H9 (cell line): ENCODE measurements at regions not wholly inside any gene's neighbourhood (a gene's known extent, or its start where the extent isn't known, plus 50 kb on each side); places are given as distances from the start of the nearest gene placed in this dataset.

Experiments
- DNase-seq: peaks from one replicate; pipeline ENCODE4 v3.0.0-alpha.2; 2017
- H2AFZ ChIP-seq: one replicate; pipeline ENCODE4 v1.6.1; 2013; ENCODE audit warnings: mild to moderate bottlenecking, low read length, control low read depth, moderate library complexity
- H2AK5ac ChIP-seq: 2 replicates; pipeline ENCODE4 v1.6.1; 2013; ENCODE audit warnings: low read length, control low read depth, mixed read lengths; ENCODE audit not compliant: insufficient read length
- H2BK120ac ChIP-seq: one replicate; pipeline ENCODE4 v1.6.1; 2013; ENCODE audit warnings: low read depth, mild to moderate bottlenecking, low read length, control low read depth, inconsistent platforms; ENCODE audit not compliant: poor library complexity, severe bottlenecking
- H2BK12ac ChIP-seq: 2 replicates; pipeline ENCODE4 v1.6.1; 2013; ENCODE audit warnings: low read length, control low read depth, mixed read lengths, low read depth; ENCODE audit not compliant: insufficient read length
- H2BK15ac ChIP-seq: 2 replicates; pipeline ENCODE4 v1.6.1; 2013; ENCODE audit warnings: low read depth, low read length, control low read depth
- H2BK20ac ChIP-seq: one replicate; pipeline ENCODE4 v1.6.1; 2013; ENCODE audit warnings: low read depth, mild to moderate bottlenecking, low read length, control low read depth, inconsistent platforms; ENCODE audit not compliant: poor library complexity, severe bottlenecking
- H2BK5ac ChIP-seq: 2 replicates; pipeline ENCODE4 v1.6.1; 2013; ENCODE audit warnings: low read length, control low read depth, mixed read lengths; ENCODE audit not compliant: insufficient read length
- H3K14ac ChIP-seq: 2 replicates; pipeline ENCODE4 v1.6.1; 2013; ENCODE audit warnings: low read length, control low read depth; ENCODE audit not compliant: insufficient read depth
- H3K18ac ChIP-seq: 2 replicates; pipeline ENCODE4 v1.6.1; 2013; ENCODE audit warnings: low read depth, mild to moderate bottlenecking, mixed read lengths, low read length, control low read depth; ENCODE audit not compliant: insufficient read length
- H3K23ac ChIP-seq: 2 replicates; pipeline ENCODE4 v1.6.1; 2013; ENCODE audit warnings: low read length, control low read depth, mixed read lengths, low read depth; ENCODE audit not compliant: insufficient read length
- H3K23me2 ChIP-seq: 2 replicates; pipeline ENCODE4 v1.6.1; 2013; ENCODE audit warnings: low read depth, mild to moderate bottlenecking, mixed read lengths, low read length, control low read depth; ENCODE audit not compliant: insufficient read length, poor library complexity, severe bottlenecking
- H3K27ac ChIP-seq: 2 replicates; pipeline ENCODE4 v1.5.1; 2013; ENCODE audit warnings: low read length, control low read depth, mixed read lengths, low read depth; ENCODE audit not compliant: insufficient read length
- H3K27me3 ChIP-seq: 2 replicates; pipeline ENCODE4 v1.6.1; 2013; ENCODE audit warnings: low read length, control low read depth, inconsistent platforms; ENCODE audit not compliant: insufficient read depth
- H3K4ac ChIP-seq: 2 replicates; pipeline ENCODE4 v1.6.1; 2013; ENCODE audit warnings: low read depth, mild to moderate bottlenecking, control low read depth, inconsistent platforms, low read length, moderate library complexity
- H3K4me1 ChIP-seq: 2 replicates; pipeline ENCODE4 v1.6.1; 2013; ENCODE audit warnings: low read length, control low read depth, inconsistent platforms; ENCODE audit not compliant: insufficient read depth
- H3K4me2 ChIP-seq: 2 replicates; pipeline ENCODE4 v1.6.1; 2013; ENCODE audit warnings: low read length, control low read depth, mixed read lengths; ENCODE audit not compliant: insufficient read length, insufficient read depth
- H3K56ac ChIP-seq: 2 replicates; pipeline ENCODE4 v1.6.1; 2013; ENCODE audit warnings: low read depth, mild to moderate bottlenecking, mixed read lengths, low read length, control low read depth; ENCODE audit not compliant: insufficient read length
- H3K79me1 ChIP-seq: 2 replicates; pipeline ENCODE4 v1.6.1; 2013; ENCODE audit warnings: low read depth, mild to moderate bottlenecking, moderate library complexity, low read length, control low read depth, inconsistent platforms; ENCODE audit not compliant: insufficient read depth, poor library complexity, severe bottlenecking
- H3K79me2 ChIP-seq: 2 replicates; pipeline ENCODE4 v1.6.1; 2013; ENCODE audit warnings: low read length, control low read depth, inconsistent platforms; ENCODE audit not compliant: insufficient read depth
- H3K9ac ChIP-seq: 2 replicates; pipeline ENCODE4 v1.6.1; 2013; ENCODE audit warnings: low read length, control low read depth, mixed read lengths; ENCODE audit not compliant: insufficient read length; ENCODE audit errors: extremely low read depth
- H3K9me3 ChIP-seq: one replicate; pipeline ENCODE4 v1.6.1; 2013; ENCODE audit warnings: low read depth, low read length, inconsistent platforms; ENCODE audit not compliant: control insufficient read depth
- H3T11ph ChIP-seq: one replicate; pipeline ENCODE4 v1.6.1; 2013; ENCODE audit warnings: mild to moderate bottlenecking, low read length, control low read depth, inconsistent platforms
- H4K20me1 ChIP-seq: one replicate; pipeline ENCODE4 v1.6.1; 2013; ENCODE audit not compliant: control insufficient read depth, insufficient read length, insufficient read depth
- H4K5ac ChIP-seq: 2 replicates; pipeline ENCODE4 v1.6.1; 2013; ENCODE audit warnings: low read depth, mild to moderate bottlenecking, mixed read lengths, low read length, control low read depth; ENCODE audit not compliant: insufficient read length
- H4K8ac ChIP-seq: replicated peaks from 2 replicates; pipeline ENCODE4 v1.6.1; 2013; ENCODE audit warnings: low read length, control low read depth, mixed read lengths, low read depth; ENCODE audit not compliant: insufficient read length
- H4K91ac ChIP-seq: 2 replicates; pipeline ENCODE4 v1.6.1; 2013; ENCODE audit warnings: low read depth, mild to moderate bottlenecking, moderate library complexity, mixed read lengths, low read length, control low read depth; ENCODE audit not compliant: insufficient read length
- H3K27ac Mint-ChIP-seq, 3 experiments: 2 replicates in 2 of 3; 3 replicates in 1 of 3; pipeline ENCODE4 v1.8.0; 2020 to 2021; ENCODE audit warnings: mixed read lengths in 3 of 3, mild to moderate bottlenecking in 1 of 3, moderate library complexity in 1 of 3
- H3K27me3 Mint-ChIP-seq: 2 replicates; pipeline ENCODE4 v1.8.0; 2021; ENCODE audit warnings: low read depth, mild to moderate bottlenecking, moderate library complexity, mixed read lengths
- H3K36me3 Mint-ChIP-seq, 3 experiments: 2 replicates in 2 of 3; 3 replicates in 1 of 3; pipeline ENCODE4 v1.8.0; 2020 to 2021; ENCODE audit warnings: low read depth in 3 of 3, mixed read lengths in 3 of 3; ENCODE audit not compliant: insufficient read depth in 1 of 3
- H3K4me1 Mint-ChIP-seq, 2 experiments: 2 replicates each; pipeline ENCODE4 v1.8.0; 2020; ENCODE audit warnings: mixed read lengths in 2 of 2
- H3K4me3 Mint-ChIP-seq, 2 experiments: 2 replicates in 1 of 2; 3 replicates in 1 of 2; pipeline ENCODE4 v1.8.0; 2020 to 2021; ENCODE audit warnings: mild to moderate bottlenecking in 2 of 2, mixed read lengths in 2 of 2, moderate library complexity in 1 of 2
- H3K9me3 Mint-ChIP-seq, 2 experiments: 2 replicates in 1 of 2; 3 replicates in 1 of 2; pipeline ENCODE4 v1.8.0; 2020; ENCODE audit warnings: mild to moderate bottlenecking in 2 of 2, mixed read lengths in 2 of 2, moderate library complexity in 1 of 2
- WGBS: extraction: QIAGEN DNeasy Blood & Tissue Kit; methylation state at CpG from one replicate; pipeline ENCODE4 v1.1.7; 2013; ENCODE audit warnings: missing lambda C conversion rate, low lambda C conversion rate, mixed read lengths; ENCODE audit not compliant: insufficient read length; ENCODE audit errors: extremely low coverage; 5-methylcytosine and 5-hydroxymethylcytosine counted together
- TF ChIP-seq, protein P1 (sequence below): fragments of 200-600 bp; sonication (generic); conservative IDR thresholded peaks from 3 replicates; pipeline ENCODE4 v1.8.0; 2021; ENCODE audit warnings: antibody characterized with exemption, mild to moderate bottlenecking

DNA sequence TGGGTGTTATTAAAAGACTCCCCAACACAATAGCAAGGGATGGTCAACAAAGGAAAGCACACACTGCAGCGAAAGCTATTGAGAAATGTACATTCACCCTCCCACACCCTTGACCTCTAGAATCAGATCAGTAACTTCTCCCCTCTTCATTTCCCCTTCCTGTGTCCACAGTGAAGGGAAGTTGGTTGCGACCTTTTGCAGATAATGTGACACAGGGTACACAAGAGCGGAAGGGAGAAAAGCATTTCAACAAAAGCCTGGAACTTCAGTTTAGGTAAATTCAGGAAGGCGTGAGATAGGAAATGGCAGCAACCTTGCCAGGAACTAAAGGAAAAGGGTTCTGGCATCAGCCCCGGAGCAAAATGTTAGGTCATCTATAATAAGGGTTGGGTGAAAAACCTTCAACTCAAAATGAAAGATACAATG lies 899.8 kb downstream of the MCTP2 start:
- DNase-seq = no peak
- Histone ChIP-seq H4K5ac (no peak overlapping the region), H2BK5ac (no peak overlapping the region), H2BK20ac (no peak overlapping the region), H3K4me1 (peaks cover 6% of the 10 kb centered on the region; the same call in 1 of the 2 replicates), H2BK15ac (no peak overlapping the region), H2AK5ac (no peak overlapping the region), H3K23me2 (no peaks in the 10 kb centered on the region), H3K23ac (no peak overlapping the region), H3K56ac (no peak overlapping the region), H4K8ac (no peak overlapping the region), H3K9me3 (no peaks in the 10 kb centered on the region), H3K79me2 (no peaks in the 10 kb centered on the region), H3K27ac (no peak overlapping the region), H4K91ac (no peak overlapping the region), H3K18ac (no peak overlapping the region), H3K79me1 (no peaks in the 10 kb centered on the region), H2BK120ac (no peak overlapping the region), H3K4ac (no peak overlapping the region), H3K9ac (no peak overlapping the region), H2BK12ac (no peak overlapping the region), H3K4me2 (no peak overlapping the region), H4K20me1 (no peaks in the 10 kb centered on the region), H3K27me3 (no peaks in the 10 kb centered on the region), H3T11ph (peak overlapping the region; percentile 19), H3K14ac (no peak overlapping the region), H2AFZ (peak overlapping the region; percentile 29)
- no peak overlapping the region for H3K4me3 Mint-ChIP-seq
- no peaks in the 10 kb centered on the region for H3K27me3 Mint-ChIP-seq
- H3K9me3 Mint-ChIP-seq = no peaks in the 10 kb centered on the region
- no peak overlapping the region for H3K27ac Mint-ChIP-seq
- TF ChIP-seq, protein P1, sequence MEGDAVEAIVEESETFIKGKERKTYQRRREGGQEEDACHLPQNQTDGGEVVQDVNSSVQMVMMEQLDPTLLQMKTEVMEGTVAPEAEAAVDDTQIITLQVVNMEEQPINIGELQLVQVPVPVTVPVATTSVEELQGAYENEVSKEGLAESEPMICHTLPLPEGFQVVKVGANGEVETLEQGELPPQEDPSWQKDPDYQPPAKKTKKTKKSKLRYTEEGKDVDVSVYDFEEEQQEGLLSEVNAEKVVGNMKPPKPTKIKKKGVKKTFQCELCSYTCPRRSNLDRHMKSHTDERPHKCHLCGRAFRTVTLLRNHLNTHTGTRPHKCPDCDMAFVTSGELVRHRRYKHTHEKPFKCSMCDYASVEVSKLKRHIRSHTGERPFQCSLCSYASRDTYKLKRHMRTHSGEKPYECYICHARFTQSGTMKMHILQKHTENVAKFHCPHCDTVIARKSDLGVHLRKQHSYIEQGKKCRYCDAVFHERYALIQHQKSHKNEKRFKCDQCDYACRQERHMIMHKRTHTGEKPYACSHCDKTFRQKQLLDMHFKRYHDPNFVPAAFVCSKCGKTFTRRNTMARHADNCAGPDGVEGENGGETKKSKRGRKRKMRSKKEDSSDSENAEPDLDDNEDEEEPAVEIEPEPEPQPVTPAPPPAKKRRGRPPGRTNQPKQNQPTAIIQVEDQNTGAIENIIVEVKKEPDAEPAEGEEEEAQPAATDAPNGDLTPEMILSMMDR = no peak
- H3K36me3 Mint-ChIP-seq = no peaks in the 10 kb centered on the region
- no CpG with 5 or more reads among the region's 5 CpGs for WGBS
- peaks cover 14 to 16% of the 10 kb centered on the region in 2 experiments for H3K4me1 Mint-ChIP-seq
